22Rv1 (cell line): ENCODE measurements at regions not wholly inside any gene's neighbourhood (a gene's known extent, or its start where the extent isn't known, plus 50 kb on each side); places are given as distances from the start of the nearest gene placed in this dataset.

ENCODE experiments used
- H3K27ac ChIP-seq: fragments of 450-650 bp; 2 replicates; pipeline ENCODE4 v1.5.1; 2017
- CTCF ChIP-seq: fragments of 450-650 bp; IDR thresholded peaks from 2 replicates; pipeline ENCODE4 v1.5.1; 2017; ENCODE audit warnings: mild to moderate bottlenecking
- ZFX ChIP-seq: fragments of 450-650 bp; IDR thresholded peaks from 2 replicates; pipeline ENCODE4 v1.6.1; 2017; ENCODE audit warnings: antibody characterized with exemption, borderline replicate concordance

GRCh38 chr14:70269582-70269981 is 80.8 kb upstream of the SLC8A3 start:
- no peak overlapping the region for H3K27ac ChIP-seq
- no peak for TF ChIP-seq ZFX
- TF ChIP-seq CTCF, result no peak

- H3K27ac ChIP-seq, result no peak overlapping the region
- no peak for TF ChIP-seq ZFX
- TF ChIP-seq CTCF, result no peak
Measured at GRCh38 chr14:70268760-70269159, 80.0 kb upstream of the SLC8A3 start.

- TF ChIP-seq ZFX (no peak), CTCF (no peak)
- H3K27ac ChIP-seq, result no peak overlapping the region
Measured at GRCh38 chr14:70266157-70266556, 77.4 kb upstream of the SLC8A3 start.

DNA sequence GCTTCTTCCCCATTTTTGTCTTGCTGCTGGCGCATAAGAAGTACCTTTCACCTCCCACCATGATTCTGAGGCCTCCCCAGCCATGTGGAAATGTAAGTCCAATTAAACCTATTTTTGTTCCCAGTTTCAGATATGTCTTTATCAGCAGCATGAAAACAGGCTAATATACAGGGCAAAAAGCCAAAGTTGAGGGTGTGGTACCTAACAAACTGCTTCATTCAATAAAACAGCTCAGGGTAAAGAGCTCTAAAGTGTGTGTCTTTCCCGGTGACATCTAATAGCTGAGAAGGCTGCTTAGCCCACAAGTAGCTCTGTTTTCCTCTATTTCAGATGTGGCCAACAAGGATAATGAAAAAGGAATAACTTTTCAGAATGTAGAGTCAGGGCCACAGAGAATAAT is 76.7 kb upstream of the SLC8A3 start:
- TF ChIP-seq CTCF (no peak), ZFX (no peak)
- H3K27ac ChIP-seq, result no peak overlapping the region

DNA sequence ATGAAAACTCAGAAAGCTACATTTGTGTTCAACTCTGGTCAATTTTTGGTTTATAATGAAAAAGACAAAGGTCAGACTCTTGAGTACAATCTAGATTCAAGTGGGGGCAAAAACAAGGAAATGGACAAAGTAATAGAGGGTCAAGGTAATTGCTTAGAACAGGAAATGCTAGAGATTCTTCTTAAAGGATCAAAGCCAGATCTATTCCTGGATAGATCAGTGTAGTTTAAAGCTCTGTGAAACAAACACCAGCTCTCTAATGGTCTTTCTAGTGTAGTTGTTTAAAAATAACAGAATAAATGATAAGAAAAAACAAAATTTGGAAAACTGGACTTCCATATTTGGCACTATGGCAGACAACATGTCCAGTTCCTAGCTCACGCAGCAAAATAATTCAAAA is 70.7 kb upstream of the SLC8A3 start:
- TF ChIP-seq ZFX, result no peak
- TF ChIP-seq CTCF, result no peak
- H3K27ac ChIP-seq, result no peak overlapping the region

DNA sequence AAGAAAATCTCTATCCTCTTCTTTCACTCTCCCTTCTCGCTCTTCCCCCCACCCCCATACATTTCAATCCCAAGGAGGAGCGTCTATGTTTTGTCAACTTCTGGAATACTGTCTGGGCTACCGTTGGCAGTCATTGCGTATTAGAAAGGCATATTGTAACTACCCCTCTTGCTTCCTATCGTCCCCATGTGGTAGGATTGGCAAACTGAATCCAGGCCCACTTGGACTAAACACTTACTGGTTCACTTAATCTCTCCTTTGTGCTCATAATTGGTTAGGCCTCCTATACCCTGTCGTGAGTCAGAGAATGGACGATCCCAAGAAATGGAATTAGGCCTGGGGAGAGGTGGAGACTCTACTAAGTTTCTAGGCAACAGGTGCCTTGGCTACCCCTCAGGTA is 68.8 kb upstream of the SLC8A3 start:
- TF ChIP-seq CTCF (peak; percentile 55), ZFX (no peak)
- H3K27ac ChIP-seq, result no peak overlapping the region

DNA sequence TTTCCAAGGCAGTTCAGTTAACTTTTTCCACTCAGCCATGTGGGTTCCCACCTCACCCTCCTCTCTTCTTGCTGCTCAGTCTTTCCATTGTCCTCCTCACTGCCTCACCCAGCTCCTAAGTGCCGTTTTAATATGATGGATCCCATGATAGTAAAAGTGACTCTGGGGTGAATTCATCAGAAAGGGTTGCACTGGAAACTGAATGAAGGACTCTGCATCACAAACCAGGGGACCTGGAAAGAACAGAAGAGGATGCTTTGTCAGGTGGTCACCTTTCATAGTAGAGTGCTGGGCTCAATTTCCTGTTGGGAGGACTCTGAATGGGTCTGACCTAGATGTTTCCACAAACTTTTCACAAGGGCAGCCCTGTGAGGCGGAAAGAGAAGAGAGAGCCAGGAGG is 67.8 kb upstream of the SLC8A3 start:
- TF ChIP-seq ZFX (no peak), CTCF (no peak)
- H3K27ac ChIP-seq, result no peak overlapping the region

DNA sequence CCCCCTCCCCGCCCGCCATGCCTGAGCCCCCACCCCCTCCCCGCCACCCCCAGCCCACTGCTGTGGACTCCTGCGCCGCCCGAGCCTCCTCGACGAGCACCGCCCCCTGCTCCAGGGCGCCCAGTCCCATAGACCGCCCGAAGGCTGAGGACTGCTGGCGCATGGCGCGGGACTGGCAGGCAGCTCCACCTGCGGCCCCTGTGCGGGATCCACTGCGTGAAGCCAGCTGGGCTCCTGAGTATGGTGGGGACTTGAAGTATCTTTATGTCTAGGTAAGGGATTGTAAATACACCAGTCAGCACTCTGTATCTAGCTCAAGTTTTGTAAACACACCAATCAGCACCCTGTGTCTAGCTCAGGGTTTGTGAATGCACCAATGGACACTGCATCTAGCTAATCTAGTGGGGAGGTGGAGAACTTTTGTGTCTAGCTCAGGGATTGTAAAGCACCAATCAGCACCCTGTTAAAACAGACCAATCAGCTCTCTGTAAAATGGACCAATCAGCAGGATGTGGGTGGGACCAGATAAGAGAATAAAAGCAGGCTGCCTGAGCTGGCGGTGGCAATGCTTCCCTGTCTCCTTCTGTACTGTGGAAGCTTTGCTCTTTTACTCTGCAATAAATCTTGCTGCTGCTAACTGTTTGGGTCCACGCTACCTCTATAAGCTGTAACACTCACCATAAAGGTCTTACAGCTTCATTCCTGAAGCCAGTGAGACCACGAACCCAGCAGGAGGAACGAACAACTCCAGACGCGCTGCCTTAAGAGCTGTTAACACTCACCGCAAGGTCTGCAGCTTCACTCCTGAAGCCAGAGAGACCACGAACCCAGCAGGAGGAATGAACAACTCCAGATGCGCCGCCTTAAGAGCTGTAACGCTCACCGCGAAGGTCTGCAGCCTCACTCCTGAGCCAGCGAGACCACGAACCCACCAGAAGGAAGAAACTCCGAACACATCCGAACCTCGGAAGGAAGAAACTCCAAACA is 66.6 kb upstream of the SLC8A3 start:
- H3K27ac ChIP-seq, result peak overlapping the region; percentile 76
